Sigmoid colon (tissue), 3 donors: ENCODE measurements at regions not wholly inside any gene's neighbourhood (a gene's known extent, or its start where the extent isn't known, plus 50 kb on each side); places are given as distances from the start of the nearest gene placed in this dataset.

ENCODE experiments used
- POLR2A ChIP-seq, 2 donors: fragments of 450-650 bp; IDR thresholded peaks; one replicate each; pipeline ENCODE4 v1.6.1; 2016; ENCODE audit warnings: antibody characterized with exemption in 2 of 2, mild to moderate bottlenecking in 2 of 2, moderate library complexity in 2 of 2
- TF ChIP-seq, protein P1 (sequence below), 4 experiments: fragments of 450-650 bp in 3 of 4; fragments of 200-600 bp in 1 of 4; IDR thresholded peaks; one replicate each; pipeline ENCODE4 v1.5.1; 2016 to 2019; ENCODE audit warnings: antibody characterized with exemption in 4 of 4, mild to moderate bottlenecking in 3 of 4, moderate library complexity in 2 of 4

DNA sequence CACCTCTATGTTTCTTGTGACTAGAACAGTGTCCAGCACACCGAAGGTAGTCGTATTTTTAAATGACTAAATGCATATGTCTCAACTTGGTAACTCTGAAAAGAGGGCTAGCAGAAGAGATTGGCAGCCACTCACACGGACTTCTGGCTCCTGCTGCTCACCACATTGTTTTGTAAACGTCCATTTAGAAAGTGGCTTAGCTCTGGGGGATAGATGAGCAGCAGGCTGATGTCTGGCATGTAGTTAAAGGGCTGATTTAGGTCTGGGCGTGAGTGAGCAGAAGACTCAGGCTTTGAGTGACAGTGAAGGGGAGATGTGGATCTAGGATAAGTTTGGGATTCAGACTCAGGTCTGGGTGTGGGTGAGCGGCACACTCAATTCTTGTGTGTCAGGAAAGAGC, 372.9 kb upstream of the HS6ST1 start:
- TF ChIP-seq POLR2A (IDR thresholded peaks at IDR 0.05), result no peak
- TF ChIP-seq, protein P1, sequence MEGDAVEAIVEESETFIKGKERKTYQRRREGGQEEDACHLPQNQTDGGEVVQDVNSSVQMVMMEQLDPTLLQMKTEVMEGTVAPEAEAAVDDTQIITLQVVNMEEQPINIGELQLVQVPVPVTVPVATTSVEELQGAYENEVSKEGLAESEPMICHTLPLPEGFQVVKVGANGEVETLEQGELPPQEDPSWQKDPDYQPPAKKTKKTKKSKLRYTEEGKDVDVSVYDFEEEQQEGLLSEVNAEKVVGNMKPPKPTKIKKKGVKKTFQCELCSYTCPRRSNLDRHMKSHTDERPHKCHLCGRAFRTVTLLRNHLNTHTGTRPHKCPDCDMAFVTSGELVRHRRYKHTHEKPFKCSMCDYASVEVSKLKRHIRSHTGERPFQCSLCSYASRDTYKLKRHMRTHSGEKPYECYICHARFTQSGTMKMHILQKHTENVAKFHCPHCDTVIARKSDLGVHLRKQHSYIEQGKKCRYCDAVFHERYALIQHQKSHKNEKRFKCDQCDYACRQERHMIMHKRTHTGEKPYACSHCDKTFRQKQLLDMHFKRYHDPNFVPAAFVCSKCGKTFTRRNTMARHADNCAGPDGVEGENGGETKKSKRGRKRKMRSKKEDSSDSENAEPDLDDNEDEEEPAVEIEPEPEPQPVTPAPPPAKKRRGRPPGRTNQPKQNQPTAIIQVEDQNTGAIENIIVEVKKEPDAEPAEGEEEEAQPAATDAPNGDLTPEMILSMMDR (IDR thresholded peaks at IDR 0.05), result no peak
